SK-N-SH (cell line): ENCODE measurements at regions not wholly inside any gene's neighbourhood (a gene's known extent, or its start where the extent isn't known, plus 50 kb on each side); places are given as distances from the start of the nearest gene placed in this dataset.

Source experiments
- CHD2 ChIP-seq: fragments of 150-350 bp; IDR thresholded peaks from 2 replicates; pipeline ENCODE4 v1.6.1; 2018; ENCODE audit warnings: low read length; ENCODE audit not compliant: partially characterized antibody
- CTCF ChIP-seq: fragments of 200-600 bp; sonication (generic); IDR thresholded peaks from 2 replicates; pipeline ENCODE4 v1.6.1; 2017; ENCODE audit warnings: antibody characterized with exemption, mild to moderate bottlenecking, moderate library complexity
- EP300 ChIP-seq, 2 experiments: IDR thresholded peaks; 2 replicates each; pipeline versions ENCODE4 v1.4.0 to v1.6.1; 2012; ENCODE audit warnings: borderline replicate concordance in 1 of 2, low read depth in 1 of 2, low read length in 1 of 2
- EZH2phosphoT487 ChIP-seq: fragments of 200-600 bp; sonication (generic); IDR thresholded peaks from 2 replicates; pipeline ENCODE4 v1.6.1; 2017; ENCODE audit warnings: low read depth, mixed run types, mild to moderate bottlenecking, antibody characterized with exemption, moderate library complexity, borderline replicate concordance
- FOSL2 ChIP-seq: IDR thresholded peaks from 2 replicates; pipeline ENCODE4 v1.4.0; 2012; ENCODE audit warnings: low read depth, mild to moderate bottlenecking, moderate library complexity, borderline replicate concordance
- MAX ChIP-seq: IDR thresholded peaks from 2 replicates; pipeline ENCODE4 v1.4.0; 2012; ENCODE audit warnings: low read depth
- MXI1 ChIP-seq: IDR thresholded peaks from 2 replicates; pipeline ENCODE4 v1.6.1; 2012; ENCODE audit warnings: mild to moderate bottlenecking, low read depth, low read length, improper control_type of control experiment
- POLR2AphosphoS5 ChIP-seq: IDR thresholded peaks from 2 replicates; pipeline ENCODE4 v1.6.1; 2012; ENCODE audit warnings: low read depth, low read length
- RAD21 ChIP-seq: IDR thresholded peaks from 2 replicates; pipeline ENCODE4 v1.6.1; 2012; ENCODE audit warnings: mild to moderate bottlenecking, low read length
- REST ChIP-seq: IDR thresholded peaks from 2 replicates; pipeline ENCODE4 v1.6.1; 2012; ENCODE audit warnings: mild to moderate bottlenecking, low read depth, low read length, moderate library complexity
- RFX5 ChIP-seq: IDR thresholded peaks from 2 replicates; pipeline ENCODE4 v1.6.1; 2012; ENCODE audit warnings: mild to moderate bottlenecking, improper control_type of control experiment, low read length
- TCF12 ChIP-seq: IDR thresholded peaks from 2 replicates; pipeline ENCODE4 v1.4.0; 2012
- USF2 ChIP-seq: fragments of 150-350 bp; IDR thresholded peaks from 2 replicates; pipeline ENCODE4 v1.6.1; 2017; ENCODE audit warnings: antibody characterized with exemption, low read length, low read depth, borderline replicate concordance
- ZBTB33 ChIP-seq: IDR thresholded peaks from 2 replicates; pipeline ENCODE4 v1.4.0; 2012; ENCODE audit warnings: low read depth, borderline replicate concordance

- no peak for TF ChIP-seq CTCF
- no peak for TF ChIP-seq POLR2AphosphoS5
- TF ChIP-seq MAX = no peak
- TF ChIP-seq MXI1 = no peak
- no peak for TF ChIP-seq REST
- no peak for TF ChIP-seq EZH2phosphoT487
- no peak for TF ChIP-seq TCF12
- TF ChIP-seq USF2 = no peak
- no peak for TF ChIP-seq RFX5
- TF ChIP-seq RAD21 = no peak
- no peak for TF ChIP-seq EP300 (IDR thresholded peaks at IDR 0.05; ENCODE audit: borderline replicate concordance in 1 of 2, low read depth in 1 of 2, low read length in 1 of 2)
- TF ChIP-seq FOSL2 = no peak
- TF ChIP-seq CHD2 = no peak
- no peak for TF ChIP-seq ZBTB33
Observed at GRCh38 chr2:40639320-40639719, 187.4 kb upstream of the SLC8A1 start.
